Stomach (tissue), 8 donors: ENCODE measurements at regions not wholly inside any gene's neighbourhood (a gene's known extent, or its start where the extent isn't known, plus 50 kb on each side); places are given as distances from the start of the nearest gene placed in this dataset.
A peak's percentile ranks its signal among the peaks of the same experiment; 100 is the strongest.
"Not testable (repeated sequence)": the region's sequence is repeated elsewhere in the genome, so short reads cannot be mapped to it uniquely, and the experiment has no call there.

Source experiments
- DNase-seq, 2 donors: peaks; one replicate each; pipeline versions ENCODE4 v3.0.0 to v3.0.0-alpha.2; 2013 to 2019
- H3K27ac ChIP-seq, 5 donors: fragments of 200-600 bp in 4 of 5; sonication (generic) in 4 of 5; one replicate each; pipeline ENCODE4 v1.5.1; 2013 to 2019; ENCODE audit warnings: mild to moderate bottlenecking in 1 of 5, moderate library complexity in 1 of 5
- H3K27me3 ChIP-seq, 3 donors: fragments of 200-600 bp; sonication (generic); one replicate each; pipeline ENCODE4 v1.5.1; 2017 to 2019; ENCODE audit warnings: mixed run types in 1 of 3
- H3K36me3 ChIP-seq, 4 donors: fragments of 200-600 bp; sonication (generic); 1 replicate in 3 of 4; 2 replicates in 1 of 4; pipeline ENCODE4 v1.5.1; 2016 to 2019
- H3K4me1 ChIP-seq, 4 donors: fragments of 200-600 bp; sonication (generic); one replicate each; pipeline ENCODE4 v1.5.1; 2016 to 2019
- H3K4me3 ChIP-seq, 4 donors: fragments of 200-600 bp; sonication (generic) in 3 of 4; one replicate each; pipeline ENCODE4 v1.5.1; 2016 to 2019; ENCODE audit warnings: mild to moderate bottlenecking in 1 of 4
- H3K9me3 ChIP-seq, 4 donors: fragments of 200-600 bp; sonication (generic); one replicate each; pipeline ENCODE4 v1.5.1; 2016 to 2019
- CTCF ChIP-seq, 7 experiments: fragments of 450-650 bp in 4 of 7; fragments of 200-600 bp in 3 of 7; sonication (generic) in 3 of 7; IDR thresholded peaks; one replicate each; pipeline ENCODE4 v1.5.1; 2016 to 2019; ENCODE audit warnings: antibody characterized with exemption in 7 of 7, control low read depth in 2 of 7, mild to moderate bottlenecking in 1 of 7
- EP300 ChIP-seq: sonication (generic); formaldehyde crosslinking; IDR thresholded peaks from one replicate; pipeline ENCODE4 v1.6.1; 2017; ENCODE audit warnings: antibody characterized with exemption
- POLR2A ChIP-seq, 4 donors: fragments of 450-650 bp; IDR thresholded peaks; one replicate each; pipeline ENCODE4 v1.6.1; 2016; ENCODE audit warnings: antibody characterized with exemption in 4 of 4, control low read depth in 2 of 4, mild to moderate bottlenecking in 1 of 4, moderate library complexity in 1 of 4
- POLR2AphosphoS5 ChIP-seq, 3 donors: sonication (generic); formaldehyde crosslinking; IDR thresholded peaks; one replicate each; pipeline ENCODE4 v1.6.1; 2016; ENCODE audit warnings: antibody characterized with exemption in 3 of 3
- WGBS, 5 donors: extraction: QIAGEN DNeasy Blood & Tissue Kit in 3 of 5; methylation state at CpG; one replicate each; pipeline versions ENCODE4 v1.1.5 to v1.1.7; 2013 to 2018; 5-methylcytosine and 5-hydroxymethylcytosine counted together
- intact Hi-C: fragments of 100-400 bp; cut with DNase I; formaldehyde crosslinking; loops from one replicate; pipeline ENCODE4 v1.15.1; 2023; ENCODE audit warnings: low total_unique reads
- donor health status: healthy with polysubstance abuse.
- donor health status: Bipolar disorder and iron deficiency.
- donor health status: healthy.

- no peaks in the 10 kb centered on the region for H3K36me3 ChIP-seq
- H3K27me3 ChIP-seq, result no peaks in the 10 kb centered on the region
- intact Hi-C loops, result no loop called here
- H3K4me3 ChIP-seq, result peak overlapping the region; percentile 44 to 47 (median 46)
- H3K9me3 ChIP-seq, result no peaks in the 10 kb centered on the region
- 45 to 59% (median 49%) methylated on average over 7 of the region's 7 CpGs for WGBS, 5 donors
- TF ChIP-seq EP300 (no peak), POLR2AphosphoS5 (IDR thresholded peaks at IDR 0.05) (no peak), CTCF (IDR thresholded peaks at IDR 0.05) (no peak), POLR2A (IDR thresholded peaks at IDR 0.05) (no peak)
- peak overlapping the region in 4 of 5 donors; percentile 59 to 83 (median 78) for H3K27ac ChIP-seq
- peak in 1 of 2 donors; percentile 9 for DNase-seq
- H3K4me1 ChIP-seq, result peaks cover 0 to 20% (median 6%) of the 10 kb centered on the region in 4 donors
These were observed 91.9 kb upstream of the MAPK10 start for GRCh38 chr4:86451560-86452330.

- intact Hi-C loops, result no loop called here
- H3K27ac ChIP-seq, result peak overlapping the region; percentile 30 to 83 (median 77)
These were observed 92.6 kb upstream of the MAPK10 start for GRCh38 chr4:86452422-86452891.

GRCh38 chr4:86452924-86453531, 93.2 kb upstream of the MAPK10 start:
- Histone ChIP-seq H3K27me3 (no peaks in the 10 kb centered on the region), H3K36me3 (no peaks in the 10 kb centered on the region), H3K4me3 (peak overlapping the region; percentile 44 to 47 (median 46)), H3K9me3 (no peaks in the 10 kb centered on the region), H3K27ac (peak overlapping the region; percentile 30 to 83 (median 77)), H3K4me1 (peaks cover 0 to 20% (median 6%) of the 10 kb centered on the region in 4 donors)
- TF ChIP-seq POLR2A (IDR thresholded peaks at IDR 0.05), result no peak
- no peak for TF ChIP-seq EP300
- TF ChIP-seq POLR2AphosphoS5 (IDR thresholded peaks at IDR 0.05), result no peak
- no peak for TF ChIP-seq CTCF (IDR thresholded peaks at IDR 0.05)
- intact Hi-C loops, result no loop called here
- 39 to 61% (median 59%) methylated on average over 7 to 11 of the region's 11 CpGs for WGBS, 5 donors
- DNase-seq, result peak in 1 of 2 donors; percentile 80

More at GRCh38 chr4:86452422-86452891, 92.6 kb upstream of the MAPK10 start:
- WGBS, 5 donors, result 57 to 84% (median 73%) methylated on average over 10 of the region's 10 CpGs
- no peaks in the 10 kb centered on the region for H3K9me3 ChIP-seq
- no peak for TF ChIP-seq CTCF (IDR thresholded peaks at IDR 0.05)
- TF ChIP-seq EP300, result no peak
- TF ChIP-seq POLR2AphosphoS5 (IDR thresholded peaks at IDR 0.05), result no peak
- TF ChIP-seq POLR2A (IDR thresholded peaks at IDR 0.05), result no peak
- H3K36me3 ChIP-seq, result no peaks in the 10 kb centered on the region
- peak in 1 of 2 donors; percentile 53 for DNase-seq
- no peaks in the 10 kb centered on the region for H3K27me3 ChIP-seq
- peak overlapping the region; percentile 44 to 47 (median 46) for H3K4me3 ChIP-seq
- H3K4me1 ChIP-seq, result peaks cover 0 to 20% (median 6%) of the 10 kb centered on the region in 4 donors

- Histone ChIP-seq H3K4me1 (peaks cover 0 to 20% (median 6%) of the 10 kb centered on the region in 4 donors), H3K27ac (peak overlapping the region in 3 of 5 donors; percentile 77 to 83 (median 80))
- DNase-seq, result peak in 1 of 2 donors; percentile 7
- H3K4me3 ChIP-seq, H3K27me3 ChIP-seq, intact Hi-C loops, H3K9me3 ChIP-seq, H3K36me3 ChIP-seq: not testable (repeated sequence)
- WGBS, 5 donors, result 46 to 80% (median 54%) methylated on average over 1 to 2 of the region's 2 CpGs
These were observed 93.8 kb upstream of the MAPK10 start for GRCh38 chr4:86453611-86454072.
